ENCODE measurements at regions not wholly inside any gene's neighbourhood (a gene's known extent, or its start where the extent isn't known, plus 50 kb on each side); places are given as distances from the start of the nearest gene placed in this dataset.

GRCh38 chr2:7952046-7952745 lies 729.7 kb upstream of the ID2 start:
- Mint-ChIP-seq H3K4me1 (peaks cover 12 to 16% of the 10 kb centered on the region in 2 experiments; a peak in 3 of 4 replicates), H3K4me3 (no peak overlapping the region), H3K27ac (peak overlapping the region in 2 of 3 experiments; percentile 5 to 37; a peak in 1 of 7 replicates), H3K36me3 (ENCODE audit: insufficient read depth in 1 of 3, low read depth in 3 of 3) (no peaks in the 10 kb centered on the region; a peak in 1 of 7 replicates), H3K27me3 (ENCODE audit: low read depth) (peaks cover 8% of the 10 kb centered on the region), H3K9me3 (no peaks in the 10 kb centered on the region)
- Histone ChIP-seq H4K8ac (replicated peaks; ENCODE audit: insufficient read length, low read depth, low read length) (no peak overlapping the region), H2AK5ac (ENCODE audit: insufficient read length, low read length) (no peak overlapping the region), H2AFZ (ENCODE audit: low read length) (no peak overlapping the region), H3K18ac (ENCODE audit: insufficient read length, low read depth, low read length) (no peak overlapping the region), H3K27ac (ENCODE audit: insufficient read length, low read depth, low read length) (no peak overlapping the region), H3K79me1 (ENCODE audit: insufficient read depth, low read depth, low read length, poor library complexity, severe bottlenecking) (no peaks in the 10 kb centered on the region), H3K4me2 (ENCODE audit: insufficient read depth, insufficient read length, low read length) (no peak overlapping the region), H4K5ac (ENCODE audit: insufficient read length, low read depth, low read length) (no peak overlapping the region), H2BK12ac (ENCODE audit: insufficient read length, low read depth, low read length) (no peak overlapping the region), H3K56ac (ENCODE audit: insufficient read length, low read depth, low read length) (no peak overlapping the region), H3K27me3 (ENCODE audit: insufficient read depth, low read length) (no peaks in the 10 kb centered on the region), H2BK15ac (ENCODE audit: low read depth, low read length) (no peak overlapping the region), H3K9ac (ENCODE audit: extremely low read depth, insufficient read length, low read length) (no peak overlapping the region), H3T11ph (ENCODE audit: low read length) (no peak overlapping the region), H2BK20ac (ENCODE audit: low read depth, low read length, poor library complexity, severe bottlenecking) (no peak overlapping the region), H3K23ac (ENCODE audit: insufficient read length, low read depth, low read length) (no peak overlapping the region), H2BK120ac (ENCODE audit: low read depth, low read length, poor library complexity, severe bottlenecking) (no peak overlapping the region), H3K9me3 (ENCODE audit: control insufficient read depth, low read depth, low read length) (no peaks in the 10 kb centered on the region), H3K4ac (ENCODE audit: low read depth, low read length) (no peak overlapping the region), H2BK5ac (ENCODE audit: insufficient read length, low read length) (no peak overlapping the region), H4K91ac (ENCODE audit: insufficient read length, low read depth, low read length) (no peak overlapping the region), H3K79me2 (ENCODE audit: insufficient read depth, low read length) (no peaks in the 10 kb centered on the region), H3K4me1 (ENCODE audit: insufficient read depth, low read length) (no peaks in the 10 kb centered on the region), H4K20me1 (ENCODE audit: control insufficient read depth, insufficient read depth, insufficient read length) (no peaks in the 10 kb centered on the region), H3K23me2 (ENCODE audit: insufficient read length, low read depth, low read length, poor library complexity, severe bottlenecking) (no peaks in the 10 kb centered on the region), H3K14ac (ENCODE audit: insufficient read depth, low read length) (no peak overlapping the region)
- no peak for DNase-seq
- TF ChIP-seq CTCF (conservative IDR thresholded peaks at IDR 0.05): no peak
- WGBS (ENCODE audit: extremely low coverage, insufficient read length, low lambda C conversion rate): no CpG with 5 or more reads among the region's 15 CpGs

Data from H9 (cell line).